GM13977 (cell line): ENCODE measurements at regions not wholly inside any gene's neighbourhood (a gene's known extent, or its start where the extent isn't known, plus 50 kb on each side); places are given as distances from the start of the nearest gene placed in this dataset.

ENCODE experiments used
- DNase-seq: peaks from one replicate; pipeline ENCODE4 v3.0.0; 2012; ENCODE audit warnings: low spot score
- in situ Hi-C: fragments of 300-500 bp; cut with MboI; formaldehyde crosslinking; loops from one replicate; pipeline ENCODE4 v1.12.0; 2022; ENCODE audit warnings: low sequenced_read_pairs, low pct_unique_long_range_greater_than_20kb, mixed read lengths, inconsistent platforms; ENCODE audit not compliant: unreplicated experiment
- TF ChIP-seq, protein P1 (sequence below): IDR thresholded peaks from 2 replicates; pipeline ENCODE4 v1.5.1; 2012; ENCODE audit warnings: mild to moderate bottlenecking, control low read depth; ENCODE audit not compliant: insufficient read depth; ENCODE audit errors: extremely low read depth, missing control alignments

DNA sequence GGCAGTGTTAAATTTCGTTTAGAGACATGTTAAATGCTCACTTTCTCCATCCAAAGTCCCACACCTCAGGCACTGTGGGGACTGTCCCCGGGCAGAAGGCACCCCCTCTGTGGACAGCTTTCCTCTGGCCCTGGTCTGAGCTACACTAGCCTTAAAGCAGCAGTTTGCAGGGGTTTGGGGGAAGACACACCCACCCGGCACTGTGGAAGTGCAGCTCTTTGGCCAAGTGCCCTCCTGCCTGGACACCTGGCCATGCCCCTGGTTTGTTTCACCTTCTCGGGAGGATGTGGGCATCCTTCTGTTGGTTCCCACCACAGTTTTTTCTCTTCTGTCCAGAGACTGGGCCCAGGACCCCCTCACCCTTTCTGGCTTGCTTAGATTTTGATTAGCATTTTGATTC is 1254.7 kb downstream of the BRD1 start:
- TF ChIP-seq, protein P1, sequence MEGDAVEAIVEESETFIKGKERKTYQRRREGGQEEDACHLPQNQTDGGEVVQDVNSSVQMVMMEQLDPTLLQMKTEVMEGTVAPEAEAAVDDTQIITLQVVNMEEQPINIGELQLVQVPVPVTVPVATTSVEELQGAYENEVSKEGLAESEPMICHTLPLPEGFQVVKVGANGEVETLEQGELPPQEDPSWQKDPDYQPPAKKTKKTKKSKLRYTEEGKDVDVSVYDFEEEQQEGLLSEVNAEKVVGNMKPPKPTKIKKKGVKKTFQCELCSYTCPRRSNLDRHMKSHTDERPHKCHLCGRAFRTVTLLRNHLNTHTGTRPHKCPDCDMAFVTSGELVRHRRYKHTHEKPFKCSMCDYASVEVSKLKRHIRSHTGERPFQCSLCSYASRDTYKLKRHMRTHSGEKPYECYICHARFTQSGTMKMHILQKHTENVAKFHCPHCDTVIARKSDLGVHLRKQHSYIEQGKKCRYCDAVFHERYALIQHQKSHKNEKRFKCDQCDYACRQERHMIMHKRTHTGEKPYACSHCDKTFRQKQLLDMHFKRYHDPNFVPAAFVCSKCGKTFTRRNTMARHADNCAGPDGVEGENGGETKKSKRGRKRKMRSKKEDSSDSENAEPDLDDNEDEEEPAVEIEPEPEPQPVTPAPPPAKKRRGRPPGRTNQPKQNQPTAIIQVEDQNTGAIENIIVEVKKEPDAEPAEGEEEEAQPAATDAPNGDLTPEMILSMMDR: no peak
- no peak for DNase-seq
- in situ Hi-C loops: no loop called here

DNA sequence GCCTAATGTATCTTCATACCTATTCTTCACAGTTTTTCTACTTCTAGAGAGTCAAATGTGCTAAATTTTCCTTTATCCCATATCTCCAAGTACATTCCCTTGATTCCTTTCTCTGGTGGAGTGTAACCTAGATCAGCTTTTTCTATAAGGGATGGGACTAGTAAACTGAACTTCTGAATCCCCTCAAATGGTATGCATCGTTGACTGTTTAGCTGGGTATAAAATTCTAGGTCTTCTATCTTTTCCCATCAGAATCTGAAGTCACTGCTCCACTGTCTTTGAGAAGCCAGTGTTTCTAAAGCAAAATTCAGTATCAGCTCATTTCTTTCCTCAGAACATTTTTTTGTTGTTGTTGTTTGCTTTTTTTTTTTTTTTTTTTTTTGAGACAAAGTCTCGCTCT is 1256.8 kb downstream of the BRD1 start:
- TF ChIP-seq, protein P1: no peak
- DNase-seq: no peak
- in situ Hi-C loops: no loop called here

- TF ChIP-seq, protein P1: no peak
- in situ Hi-C loops: no loop called here
- no peak for DNase-seq
These were observed 1258.0 kb downstream of the BRD1 start for GRCh38 chr22:48569476-48570233.

DNA sequence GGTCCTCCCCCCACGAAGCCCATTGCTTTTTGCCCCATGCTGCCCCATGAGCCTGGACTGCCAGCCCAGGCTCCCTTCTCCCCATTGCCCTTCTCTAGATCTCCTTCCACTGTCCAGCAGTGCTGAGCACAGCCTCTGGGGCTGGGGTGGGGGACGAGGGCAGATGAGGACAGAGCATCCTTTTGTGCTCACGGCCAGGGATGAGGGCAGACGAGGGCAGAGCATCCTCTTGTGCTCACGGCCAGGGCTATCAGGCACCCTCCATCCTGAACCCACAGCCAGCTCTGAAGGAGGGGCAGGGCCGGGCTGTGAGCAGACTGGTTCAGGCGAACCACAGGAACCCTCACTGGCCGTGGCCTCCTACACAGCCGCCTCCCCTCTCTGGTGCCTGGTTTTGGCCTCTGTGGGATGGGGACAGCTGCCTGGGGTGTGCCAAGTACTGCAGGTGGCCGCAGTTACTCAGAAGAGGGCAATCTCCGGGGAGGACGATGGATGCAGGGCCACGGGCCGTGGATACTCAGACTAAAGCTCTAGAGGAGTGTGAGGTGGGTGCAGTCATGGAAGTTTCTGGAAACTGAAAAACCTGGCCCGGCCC is 1258.8 kb downstream of the BRD1 start:
- no peak for DNase-seq
- in situ Hi-C loops: no loop called here
- TF ChIP-seq, protein P1: no peak

- in situ Hi-C loops: no loop called here
- TF ChIP-seq, protein P1: no peak
- no peak for DNase-seq
These were observed 1260.3 kb downstream of the BRD1 start for GRCh38 chr22:48567213-48567975.

DNA sequence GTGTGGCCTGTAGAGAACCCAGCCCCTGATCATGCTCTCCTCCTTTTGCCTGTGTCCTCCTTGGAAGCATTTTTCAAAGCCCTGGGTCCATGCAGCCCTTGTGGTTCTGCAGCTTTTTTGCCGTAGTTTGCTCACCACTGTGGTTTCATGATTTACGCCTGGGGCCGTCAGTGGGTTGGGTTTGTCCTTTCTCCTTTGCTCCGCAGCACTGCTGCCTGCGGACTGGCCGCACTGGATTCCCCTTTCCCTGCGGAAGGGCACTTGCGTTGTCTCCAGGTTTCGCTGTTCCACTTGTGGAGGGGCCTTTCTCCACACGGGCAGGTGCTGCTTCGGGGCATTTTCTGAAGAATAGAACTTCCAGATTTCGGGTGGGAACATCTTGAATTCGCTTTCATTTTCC is 1260.9 kb downstream of the BRD1 start:
- no peak for DNase-seq
- TF ChIP-seq, protein P1: no peak
- in situ Hi-C loops: no loop called here
